MG63 (cell line): ENCODE measurements at regions not wholly inside any gene's neighbourhood (a gene's known extent, or its start where the extent isn't known, plus 50 kb on each side); places are given as distances from the start of the nearest gene placed in this dataset.

ENCODE experiments used
- DNase-seq: peaks from one replicate; pipeline ENCODE4 v3.0.0-alpha.2; 2020
- H3K27me3 ChIP-seq: fragments of 250-450 bp; sonication (Bioruptor Pico); 2 replicates; pipeline ENCODE4 v1.5.1; 2020; ENCODE audit warnings: mild to moderate bottlenecking, moderate library complexity
- H3K36me3 ChIP-seq: fragments of 250-450 bp; sonication (Bioruptor Pico); 2 replicates; pipeline ENCODE4 v1.5.1; 2020; ENCODE audit warnings: mild to moderate bottlenecking, moderate library complexity
- H3K4me3 ChIP-seq: fragments of 250-450 bp; sonication (Bioruptor Pico); 2 replicates; pipeline ENCODE4 v1.5.1; 2020; ENCODE audit warnings: mild to moderate bottlenecking, moderate library complexity
- H3K9me3 ChIP-seq: fragments of 250-450 bp; sonication (Bioruptor Pico); 2 replicates; pipeline ENCODE4 v1.5.1; 2020; ENCODE audit warnings: mild to moderate bottlenecking, moderate library complexity

- Histone ChIP-seq H3K4me3 (no peak overlapping the region), H3K36me3 (no peaks in the 10 kb centered on the region), H3K9me3 (peaks cover 12% of the 10 kb centered on the region), H3K27me3 (no peaks in the 10 kb centered on the region)
- DNase-seq = no peak
Measured at GRCh38 chr5:10173716-10174115, 76.0 kb downstream of the ATPSCKMT start.

GRCh38 chr5:10172247-10172646, 77.4 kb downstream of the ATPSCKMT start:
- peaks cover 12% of the 10 kb centered on the region for H3K9me3 ChIP-seq
- no peaks in the 10 kb centered on the region for H3K36me3 ChIP-seq
- DNase-seq = no peak

GRCh38 chr5:10169359-10169758, 80.3 kb downstream of the ATPSCKMT start:
- H3K9me3 ChIP-seq = peaks cover 26% of the 10 kb centered on the region
- no peaks in the 10 kb centered on the region for H3K36me3 ChIP-seq
- H3K27me3 ChIP-seq = no peaks in the 10 kb centered on the region
- DNase-seq = no peak
- no peak overlapping the region for H3K4me3 ChIP-seq

More at GRCh38 chr5:10172247-10172646, 77.4 kb downstream of the ATPSCKMT start:
- Histone ChIP-seq H3K4me3 (no peak overlapping the region), H3K27me3 (no peaks in the 10 kb centered on the region)

GRCh38 chr5:10168254-10168653, 81.4 kb downstream of the ATPSCKMT start:
- H3K36me3 ChIP-seq = no peaks in the 10 kb centered on the region
- no peaks in the 10 kb centered on the region for H3K27me3 ChIP-seq
- H3K9me3 ChIP-seq = peaks cover 26% of the 10 kb centered on the region
- no peak overlapping the region for H3K4me3 ChIP-seq
- no peak for DNase-seq

GRCh38 chr5:10167806-10168205, 81.9 kb downstream of the ATPSCKMT start:
- Histone ChIP-seq H3K27me3 (no peaks in the 10 kb centered on the region), H3K4me3 (no peak overlapping the region), H3K9me3 (peaks cover 22% of the 10 kb centered on the region), H3K36me3 (no peaks in the 10 kb centered on the region)
- DNase-seq = no peak

GRCh38 chr5:10166392-10166791, 83.3 kb downstream of the ATPSCKMT start:
- H3K9me3 ChIP-seq = peaks cover 18% of the 10 kb centered on the region

GRCh38 chr5:10162468-10162867, 87.2 kb downstream of the ATPSCKMT start:
- no peak for DNase-seq
- peaks cover 15% of the 10 kb centered on the region for H3K9me3 ChIP-seq
- H3K36me3 ChIP-seq = no peaks in the 10 kb centered on the region
- no peaks in the 10 kb centered on the region; the same call in 1 of the 2 replicates for H3K27me3 ChIP-seq
- H3K4me3 ChIP-seq = no peak overlapping the region

More at GRCh38 chr5:10166392-10166791, 83.3 kb downstream of the ATPSCKMT start:
- no peaks in the 10 kb centered on the region for H3K36me3 ChIP-seq
- no peak for DNase-seq
- no peaks in the 10 kb centered on the region for H3K27me3 ChIP-seq
- H3K4me3 ChIP-seq = no peak overlapping the region

- H3K36me3 ChIP-seq = no peaks in the 10 kb centered on the region
- no peak overlapping the region for H3K4me3 ChIP-seq
- H3K9me3 ChIP-seq = peaks cover 15% of the 10 kb centered on the region
- no peak for DNase-seq
- no peaks in the 10 kb centered on the region; the same call in 1 of the 2 replicates for H3K27me3 ChIP-seq
Measured at GRCh38 chr5:10161778-10162177, 87.9 kb downstream of the ATPSCKMT start.

- Histone ChIP-seq H3K4me3 (no peak overlapping the region), H3K36me3 (no peaks in the 10 kb centered on the region), H3K9me3 (peaks cover 7% of the 10 kb centered on the region), H3K27me3 (no peaks in the 10 kb centered on the region; the same call in 1 of the 2 replicates)
- DNase-seq = no peak
Measured at GRCh38 chr5:10160241-10160640, 89.4 kb downstream of the ATPSCKMT start.

GRCh38 chr5:10158886-10159285, 90.8 kb downstream of the ATPSCKMT start:
- no peaks in the 10 kb centered on the region for H3K36me3 ChIP-seq
- H3K9me3 ChIP-seq = no peaks in the 10 kb centered on the region
- DNase-seq = no peak
- H3K27me3 ChIP-seq = no peaks in the 10 kb centered on the region; the same call in 1 of the 2 replicates
- no peak overlapping the region for H3K4me3 ChIP-seq

- no peaks in the 10 kb centered on the region for H3K36me3 ChIP-seq
- no peak overlapping the region for H3K4me3 ChIP-seq
- H3K27me3 ChIP-seq = no peaks in the 10 kb centered on the region; the same call in 1 of the 2 replicates
- DNase-seq = no peak
- no peaks in the 10 kb centered on the region for H3K9me3 ChIP-seq
Measured at GRCh38 chr5:10157085-10157669, 92.5 kb downstream of the ATPSCKMT start.

GRCh38 chr5:10155897-10156667, 93.6 kb downstream of the ATPSCKMT start:
- Histone ChIP-seq H3K9me3 (no peaks in the 10 kb centered on the region), H3K4me3 (no peak overlapping the region), H3K27me3 (no peaks in the 10 kb centered on the region; the same call in 1 of the 2 replicates), H3K36me3 (no peaks in the 10 kb centered on the region)
- DNase-seq = no peak

- no peak for DNase-seq
- no peaks in the 10 kb centered on the region; the same call in 1 of the 2 replicates for H3K27me3 ChIP-seq
- no peaks in the 10 kb centered on the region for H3K9me3 ChIP-seq
- no peak overlapping the region for H3K4me3 ChIP-seq
- no peaks in the 10 kb centered on the region for H3K36me3 ChIP-seq
Measured at GRCh38 chr5:10153808-10154537, 95.7 kb downstream of the ATPSCKMT start.

GRCh38 chr5:10153394-10153793, 96.3 kb downstream of the ATPSCKMT start:
- H3K36me3 ChIP-seq = no peaks in the 10 kb centered on the region

GRCh38 chr5:10151656-10152055, 98.0 kb downstream of the ATPSCKMT start:
- Histone ChIP-seq H3K36me3 (no peaks in the 10 kb centered on the region), H3K4me3 (no peak overlapping the region), H3K9me3 (no peaks in the 10 kb centered on the region), H3K27me3 (no peaks in the 10 kb centered on the region)
- DNase-seq = no peak

More at GRCh38 chr5:10153394-10153793, 96.3 kb downstream of the ATPSCKMT start:
- no peaks in the 10 kb centered on the region for H3K9me3 ChIP-seq
- no peak overlapping the region for H3K4me3 ChIP-seq
- no peaks in the 10 kb centered on the region; the same call in 1 of the 2 replicates for H3K27me3 ChIP-seq
- DNase-seq = no peak

- DNase-seq = no peak
- no peaks in the 10 kb centered on the region for H3K36me3 ChIP-seq
- H3K27me3 ChIP-seq = no peaks in the 10 kb centered on the region
- H3K9me3 ChIP-seq = no peaks in the 10 kb centered on the region
- H3K4me3 ChIP-seq = no peak overlapping the region
Measured at GRCh38 chr5:10149911-10150310, 99.8 kb downstream of the ATPSCKMT start.

GRCh38 chr5:10145923-10146401, 103.7 kb downstream of the ATPSCKMT start:
- Histone ChIP-seq H3K27me3 (no peaks in the 10 kb centered on the region), H3K9me3 (no peaks in the 10 kb centered on the region), H3K36me3 (no peaks in the 10 kb centered on the region), H3K4me3 (no peak overlapping the region)
- DNase-seq = peak; percentile 25
